C4-2B (cell line): ENCODE measurements at regions not wholly inside any gene's neighbourhood (a gene's known extent, or its start where the extent isn't known, plus 50 kb on each side); places are given as distances from the start of the nearest gene placed in this dataset.
"Not testable (repeated sequence)": the region's sequence is repeated elsewhere in the genome, so short reads cannot be mapped to it uniquely, and the experiment has no call there.

Source experiments
- H3K27ac ChIP-seq: fragments of 450-650 bp; 2 replicates; pipeline ENCODE4 v1.5.1; 2017
- CTCF ChIP-seq: fragments of 450-650 bp; conservative IDR thresholded peaks from 2 replicates; pipeline ENCODE4 v1.5.1; 2017; ENCODE audit warnings: mild to moderate bottlenecking
- ZFX ChIP-seq: fragments of 450-650 bp; IDR thresholded peaks from 2 replicates; pipeline ENCODE4 v1.6.1; 2017

- H3K27ac ChIP-seq, result no peak overlapping the region
- TF ChIP-seq CTCF (no peak), ZFX (no peak)
Measured at GRCh38 chr15:91435113-91435512, 335.1 kb downstream of the SV2B start.

GRCh38 chr15:91444656-91445055, 344.6 kb downstream of the SV2B start:
- H3K27ac ChIP-seq, result no peak overlapping the region
- TF ChIP-seq CTCF (no peak), ZFX (no peak)

- H3K27ac ChIP-seq, result no peak overlapping the region
- no peak for TF ChIP-seq CTCF
- no peak for TF ChIP-seq ZFX
Measured at GRCh38 chr15:91445695-91446228, 345.7 kb downstream of the SV2B start.

GRCh38 chr15:91447991-91448644, 348.1 kb downstream of the SV2B start:
- H3K27ac ChIP-seq, result no peak overlapping the region
- TF ChIP-seq ZFX, result no peak
- peak; percentile 7 for TF ChIP-seq CTCF

- H3K27ac ChIP-seq, result not testable (repeated sequence)
Measured at GRCh38 chr15:91453376-91453775, 353.3 kb downstream of the SV2B start.

- H3K27ac ChIP-seq, result no peak overlapping the region
Measured at GRCh38 chr15:91456251-91456718, 356.2 kb downstream of the SV2B start.

GRCh38 chr15:91456921-91457320, 356.9 kb downstream of the SV2B start:
- H3K27ac ChIP-seq, result no peak overlapping the region
- TF ChIP-seq ZFX, result no peak
- no peak for TF ChIP-seq CTCF

More at GRCh38 chr15:91456251-91456718, 356.2 kb downstream of the SV2B start:
- TF ChIP-seq CTCF (no peak), ZFX (no peak)

- TF ChIP-seq CTCF (no peak), ZFX (no peak)
- H3K27ac ChIP-seq, result no peak overlapping the region
Measured at GRCh38 chr15:91461377-91461776, 361.3 kb downstream of the SV2B start.
